WTC11 (cell line): ENCODE measurements at regions not wholly inside any gene's neighbourhood (a gene's known extent, or its start where the extent isn't known, plus 50 kb on each side); places are given as distances from the start of the nearest gene placed in this dataset.

Source experiments
- CREB1 ChIP-seq: sonication (generic); formaldehyde crosslinking; IDR thresholded peaks from 2 replicates; pipeline ENCODE4 v1.8.0; 2023; ENCODE audit warnings: mild to moderate bottlenecking, missing genetic modification reagents
- E2F1 ChIP-seq: sonication (generic); formaldehyde crosslinking; IDR thresholded peaks from 2 replicates; pipeline ENCODE4 v1.8.0; 2022; ENCODE audit warnings: mild to moderate bottlenecking, missing genetic modification reagents
- MLX ChIP-seq: sonication (generic); formaldehyde crosslinking; IDR thresholded peaks from 2 replicates; pipeline ENCODE4 v1.8.1; 2023; ENCODE audit warnings: mild to moderate bottlenecking, missing genetic modification reagents, moderate library complexity
- NR2C2 ChIP-seq: sonication (generic); formaldehyde crosslinking; IDR thresholded peaks from 2 replicates; pipeline ENCODE4 v1.8.0; 2022; ENCODE audit warnings: mild to moderate bottlenecking, missing genetic modification reagents
- ZNF263 ChIP-seq: sonication (generic); formaldehyde crosslinking; IDR thresholded peaks from 2 replicates; pipeline ENCODE4 v1.8.1; 2022; ENCODE audit warnings: low read depth, mild to moderate bottlenecking, moderate library complexity, missing genetic modification reagents
- ZNF671 ChIP-seq: fragments of 250-450 bp; sonication (Bioruptor Pico); IDR thresholded peaks from 2 replicates; pipeline ENCODE4 v1.8.0; 2021; ENCODE audit warnings: mild to moderate bottlenecking
- TF ChIP-seq, protein P1 (sequence below): fragments of 200-600 bp; IDR thresholded peaks from 2 replicates; pipeline ENCODE4 v1.8.0; 2022; ENCODE audit warnings: antibody characterized with exemption
- TF ChIP-seq, protein P2 (sequence below): sonication (generic); formaldehyde crosslinking; IDR thresholded peaks from 2 replicates; pipeline ENCODE4 v1.8.1; 2023; ENCODE audit warnings: mild to moderate bottlenecking, moderate library complexity, missing genetic modification reagents
- TF ChIP-seq, protein P3 (sequence below): fragments of 250-450 bp; sonication (Bioruptor Pico); IDR thresholded peaks from 2 replicates; pipeline ENCODE4 v1.9.0; 2021; ENCODE audit warnings: moderate library complexity, mild to moderate bottlenecking, inconsistent platforms, borderline replicate concordance

GRCh38 chr2:211225784-211226183, 669.4 kb downstream of the CPS1 start:
- no peak for TF ChIP-seq MLX (CRISPR knock-in tag)
- TF ChIP-seq, protein P1, sequence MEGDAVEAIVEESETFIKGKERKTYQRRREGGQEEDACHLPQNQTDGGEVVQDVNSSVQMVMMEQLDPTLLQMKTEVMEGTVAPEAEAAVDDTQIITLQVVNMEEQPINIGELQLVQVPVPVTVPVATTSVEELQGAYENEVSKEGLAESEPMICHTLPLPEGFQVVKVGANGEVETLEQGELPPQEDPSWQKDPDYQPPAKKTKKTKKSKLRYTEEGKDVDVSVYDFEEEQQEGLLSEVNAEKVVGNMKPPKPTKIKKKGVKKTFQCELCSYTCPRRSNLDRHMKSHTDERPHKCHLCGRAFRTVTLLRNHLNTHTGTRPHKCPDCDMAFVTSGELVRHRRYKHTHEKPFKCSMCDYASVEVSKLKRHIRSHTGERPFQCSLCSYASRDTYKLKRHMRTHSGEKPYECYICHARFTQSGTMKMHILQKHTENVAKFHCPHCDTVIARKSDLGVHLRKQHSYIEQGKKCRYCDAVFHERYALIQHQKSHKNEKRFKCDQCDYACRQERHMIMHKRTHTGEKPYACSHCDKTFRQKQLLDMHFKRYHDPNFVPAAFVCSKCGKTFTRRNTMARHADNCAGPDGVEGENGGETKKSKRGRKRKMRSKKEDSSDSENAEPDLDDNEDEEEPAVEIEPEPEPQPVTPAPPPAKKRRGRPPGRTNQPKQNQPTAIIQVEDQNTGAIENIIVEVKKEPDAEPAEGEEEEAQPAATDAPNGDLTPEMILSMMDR = no peak
- TF ChIP-seq, protein P2, sequence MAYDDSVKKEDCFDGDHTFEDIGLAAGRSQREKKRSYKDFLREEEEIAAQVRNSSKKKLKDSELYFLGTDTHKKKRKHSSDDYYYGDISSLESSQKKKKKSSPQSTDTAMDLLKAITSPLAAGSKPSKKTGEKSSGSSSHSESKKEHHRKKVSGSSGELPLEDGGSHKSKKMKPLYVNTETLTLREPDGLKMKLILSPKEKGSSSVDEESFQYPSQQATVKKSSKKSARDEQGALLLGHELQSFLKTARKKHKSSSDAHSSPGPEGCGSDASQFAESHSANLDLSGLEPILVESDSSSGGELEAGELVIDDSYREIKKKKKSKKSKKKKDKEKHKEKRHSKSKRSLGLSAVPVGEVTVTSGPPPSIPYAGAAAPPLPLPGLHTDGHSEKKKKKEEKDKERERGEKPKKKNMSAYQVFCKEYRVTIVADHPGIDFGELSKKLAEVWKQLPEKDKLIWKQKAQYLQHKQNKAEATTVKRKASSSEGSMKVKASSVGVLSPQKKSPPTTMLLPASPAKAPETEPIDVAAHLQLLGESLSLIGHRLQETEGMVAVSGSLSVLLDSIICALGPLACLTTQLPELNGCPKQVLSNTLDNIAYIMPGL (CRISPR knock-in tag) = no peak
- TF ChIP-seq CREB1 (CRISPR knock-in tag) = no peak
- no peak for TF ChIP-seq E2F1
- TF ChIP-seq, protein P3, sequence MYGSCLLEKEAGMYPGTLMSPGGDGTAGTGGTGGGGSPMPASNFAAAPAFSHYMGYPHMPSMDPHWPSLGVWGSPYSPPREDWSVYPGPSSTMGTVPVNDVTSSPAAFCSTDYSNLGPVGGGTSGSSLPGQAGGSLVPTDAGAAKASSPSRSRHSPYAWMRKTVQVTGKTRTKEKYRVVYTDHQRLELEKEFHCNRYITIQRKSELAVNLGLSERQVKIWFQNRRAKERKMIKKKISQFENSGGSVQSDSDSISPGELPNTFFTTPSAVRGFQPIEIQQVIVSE (CRISPR knock-in tag) = no peak
- no peak for TF ChIP-seq NR2C2
- TF ChIP-seq ZNF671 (CRISPR knock-in tag) = no peak
- no peak for TF ChIP-seq ZNF263 (CRISPR knock-in tag)
